HG03442 (cell line): ENCODE measurements at regions not wholly inside any gene's neighbourhood (a gene's known extent, or its start where the extent isn't known, plus 50 kb on each side); places are given as distances from the start of the nearest gene placed in this dataset.

Experiments
- ATAC-seq: cut with Tn5 transposase; IDR thresholded peaks from one replicate; pipeline ENCODE4 v1.9.1; 2021; ENCODE audit warnings: mild to moderate bottlenecking, moderate library complexity; ENCODE audit not compliant: unreplicated experiment

GRCh38 chr20:24812373-24812772 is 136.7 kb upstream of the CST7 start:
- ATAC-seq = no peak

- ATAC-seq = no peak
These were observed 136.0 kb upstream of the CST7 start for GRCh38 chr20:24813080-24813479.

GRCh38 chr20:24813496-24813895 is 135.6 kb upstream of the CST7 start:
- no peak for ATAC-seq

GRCh38 chr20:24813936-24814335 is 135.1 kb upstream of the CST7 start:
- no peak for ATAC-seq

- no peak for ATAC-seq
These were observed 134.4 kb upstream of the CST7 start for GRCh38 chr20:24814556-24815195.

GRCh38 chr20:24815196-24815815 is 133.8 kb upstream of the CST7 start:
- ATAC-seq = no peak

- no peak for ATAC-seq
These were observed 133.1 kb upstream of the CST7 start for GRCh38 chr20:24815931-24816330.

- no peak for ATAC-seq
These were observed 132.6 kb upstream of the CST7 start for GRCh38 chr20:24816431-24816830.

- no peak for ATAC-seq
These were observed 132.2 kb upstream of the CST7 start for GRCh38 chr20:24816907-24817306.

- no peak for ATAC-seq
These were observed 131.7 kb upstream of the CST7 start for GRCh38 chr20:24817351-24817750.

GRCh38 chr20:24818056-24818455 is 131.0 kb upstream of the CST7 start:
- ATAC-seq = no peak

- ATAC-seq = no peak
These were observed 129.6 kb upstream of the CST7 start for GRCh38 chr20:24819331-24819965.

- no peak for ATAC-seq
These were observed 128.7 kb upstream of the CST7 start for GRCh38 chr20:24820345-24820744.

GRCh38 chr20:24821391-24821790 is 127.7 kb upstream of the CST7 start:
- no peak for ATAC-seq

GRCh38 chr20:24823176-24823784 is 125.8 kb upstream of the CST7 start:
- ATAC-seq = no peak

GRCh38 chr20:24823989-24824693 is 124.9 kb upstream of the CST7 start:
- no peak for ATAC-seq

GRCh38 chr20:24825591-24825990 is 123.5 kb upstream of the CST7 start:
- ATAC-seq = no peak

- ATAC-seq = no peak
These were observed 121.3 kb upstream of the CST7 start for GRCh38 chr20:24827603-24828295.

- ATAC-seq = no peak
These were observed 119.9 kb upstream of the CST7 start for GRCh38 chr20:24828992-24829648.

- no peak for ATAC-seq
These were observed 119.3 kb upstream of the CST7 start for GRCh38 chr20:24829649-24830370.
